HG03095 (cell line): ENCODE measurements at regions not wholly inside any gene's neighbourhood (a gene's known extent, or its start where the extent isn't known, plus 50 kb on each side); places are given as distances from the start of the nearest gene placed in this dataset.

ENCODE experiments used
- ATAC-seq: cut with Tn5 transposase; IDR thresholded peaks from one replicate; pipeline ENCODE4 v1.9.1; 2021; ENCODE audit warnings: moderate library complexity; ENCODE audit not compliant: unreplicated experiment

DNA sequence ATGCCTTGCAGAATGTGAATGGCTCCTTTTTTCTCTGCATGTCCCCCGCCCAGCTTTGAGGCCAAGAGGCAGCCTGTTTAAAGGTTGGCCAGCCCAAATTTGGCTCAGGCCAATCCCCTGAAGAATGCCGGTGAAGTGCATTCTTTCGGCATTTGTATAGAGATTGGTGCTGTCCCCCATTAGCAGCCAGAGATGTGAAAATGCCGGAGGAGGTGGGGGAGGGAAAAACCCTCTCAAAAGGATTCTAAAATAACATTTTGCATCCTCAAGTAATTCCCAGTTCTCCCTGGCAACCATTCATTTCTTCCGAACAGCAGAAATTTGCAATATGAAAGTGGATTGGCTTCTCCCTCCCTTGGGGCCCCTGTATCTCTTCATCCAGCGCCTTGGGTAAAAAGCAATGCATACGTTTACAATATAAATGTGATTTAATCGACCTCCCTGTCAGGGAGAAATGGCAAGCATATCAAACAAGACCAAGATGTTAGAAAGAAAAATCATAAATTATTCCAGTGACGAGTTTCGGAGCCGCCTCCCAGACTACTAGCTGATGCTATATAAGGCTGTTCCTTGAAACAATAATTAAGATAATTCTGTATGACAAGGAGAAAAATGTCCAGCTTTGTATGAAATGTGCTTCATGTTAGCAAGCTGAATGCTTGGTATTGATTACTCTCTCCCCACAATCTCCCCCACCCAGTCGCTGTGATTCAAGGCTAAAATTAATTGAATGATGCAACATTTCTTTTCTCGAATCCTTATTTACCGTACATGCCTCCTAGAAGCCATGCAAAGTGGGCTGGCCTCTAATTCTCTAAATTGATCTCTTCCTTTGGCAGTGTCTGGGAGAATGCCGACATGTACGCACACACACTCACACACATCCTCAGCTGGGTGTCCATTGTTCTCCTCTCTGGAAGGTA is 323.7 kb downstream of the RPS24 start:
- no peak for ATAC-seq

DNA sequence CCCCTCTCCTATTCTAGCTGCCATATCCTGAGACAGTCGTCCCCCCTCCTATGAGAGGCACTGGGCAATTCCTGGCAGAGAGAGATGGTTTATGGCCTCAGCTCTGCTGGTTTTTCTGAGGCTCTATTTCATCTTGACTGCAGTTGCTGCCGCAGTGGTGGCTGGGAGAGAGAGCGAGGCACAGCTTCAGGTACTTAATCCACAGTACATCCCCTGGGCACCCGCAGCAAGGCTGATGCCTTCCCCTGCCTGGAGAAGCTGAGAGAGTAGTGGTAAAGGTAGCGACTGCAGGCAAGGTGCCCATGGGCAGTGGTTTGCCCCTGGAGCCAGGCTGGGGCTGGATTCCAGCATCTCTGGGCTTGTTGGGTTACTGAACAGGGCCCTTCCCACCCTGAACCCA is 324.7 kb downstream of the RPS24 start:
- no peak for ATAC-seq

DNA sequence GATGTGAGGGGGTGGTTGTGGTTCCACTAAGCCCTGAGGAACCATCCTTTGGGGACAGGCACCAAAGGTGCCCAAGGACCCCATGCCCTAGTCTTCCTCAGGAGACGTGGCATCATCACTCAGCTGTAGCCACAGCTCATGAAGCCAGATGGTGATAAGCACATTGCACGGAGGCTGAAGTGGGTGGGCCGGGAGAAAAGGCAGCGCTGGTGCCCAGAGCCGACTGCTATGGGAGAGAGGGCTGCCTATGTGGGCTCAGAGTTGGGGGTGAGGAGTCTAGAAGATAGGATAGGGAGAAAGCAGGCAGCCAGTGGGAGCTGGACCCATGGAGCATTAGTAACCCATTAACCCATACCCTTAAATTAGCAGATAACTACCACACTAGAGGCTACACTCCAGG is 325.3 kb downstream of the RPS24 start:
- ATAC-seq, result no peak

DNA sequence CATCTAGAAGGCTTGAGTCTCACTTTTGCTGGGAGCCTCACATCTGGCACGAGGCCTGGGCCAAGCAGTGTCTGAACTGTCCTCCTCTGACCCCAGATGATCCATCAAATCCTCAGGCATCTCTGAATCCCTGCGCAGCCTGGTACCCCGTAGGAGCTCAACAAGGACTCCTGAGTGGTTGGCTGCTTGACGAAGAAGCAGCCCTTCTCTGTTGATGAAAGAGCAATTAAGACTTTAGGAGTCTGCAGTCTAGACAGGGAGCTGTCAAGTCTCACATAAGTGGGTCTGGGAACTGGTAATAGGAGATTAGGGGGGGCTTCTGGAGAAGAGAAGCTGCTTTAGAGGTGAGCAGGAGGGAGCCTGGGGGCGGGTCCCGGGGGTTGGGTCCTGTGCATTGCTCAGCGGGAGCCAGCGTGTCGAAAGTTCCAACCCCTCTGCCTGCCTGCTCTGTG is 326.0 kb downstream of the RPS24 start:
- no peak for ATAC-seq

DNA sequence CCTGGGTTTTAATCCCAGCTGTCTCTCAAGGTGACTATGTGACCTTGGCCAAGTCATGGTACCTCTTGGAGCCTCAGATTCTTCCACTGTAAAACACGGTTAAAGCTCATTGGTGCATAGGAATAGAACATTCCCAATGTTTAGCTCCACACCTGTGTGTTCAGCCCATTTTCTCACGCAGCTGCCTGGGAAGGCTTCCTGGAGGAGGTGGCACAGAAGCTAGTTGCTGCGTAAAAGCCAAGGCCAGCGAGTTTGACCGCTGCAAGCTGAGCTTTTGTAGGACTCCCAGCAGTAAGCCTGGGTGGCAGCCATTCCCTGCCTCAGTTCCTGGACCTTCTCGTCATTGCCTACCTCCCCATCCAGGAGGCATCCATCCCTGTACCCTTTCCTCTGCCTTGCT is 326.6 kb downstream of the RPS24 start:
- ATAC-seq, result no peak

DNA sequence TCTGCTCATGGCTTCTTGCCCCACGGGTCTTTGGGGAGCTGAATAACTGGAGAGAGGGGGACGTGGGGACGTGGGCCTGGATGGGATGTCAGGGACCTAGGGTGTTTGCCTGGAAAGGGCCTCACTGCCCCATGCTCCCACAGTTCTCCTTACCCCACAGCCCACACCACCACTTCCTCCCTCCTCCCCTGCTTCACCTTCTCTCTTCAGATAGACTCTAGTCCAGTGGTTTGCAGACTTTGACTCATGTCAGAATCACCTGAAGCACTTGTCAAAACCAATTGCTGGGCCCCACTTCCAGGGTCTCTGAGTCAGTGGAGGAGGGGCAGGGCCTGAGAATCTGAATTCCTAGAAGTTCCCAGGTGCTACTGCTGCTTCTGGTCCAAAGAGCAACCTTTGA is 327.4 kb downstream of the RPS24 start:
- ATAC-seq, result no peak

DNA sequence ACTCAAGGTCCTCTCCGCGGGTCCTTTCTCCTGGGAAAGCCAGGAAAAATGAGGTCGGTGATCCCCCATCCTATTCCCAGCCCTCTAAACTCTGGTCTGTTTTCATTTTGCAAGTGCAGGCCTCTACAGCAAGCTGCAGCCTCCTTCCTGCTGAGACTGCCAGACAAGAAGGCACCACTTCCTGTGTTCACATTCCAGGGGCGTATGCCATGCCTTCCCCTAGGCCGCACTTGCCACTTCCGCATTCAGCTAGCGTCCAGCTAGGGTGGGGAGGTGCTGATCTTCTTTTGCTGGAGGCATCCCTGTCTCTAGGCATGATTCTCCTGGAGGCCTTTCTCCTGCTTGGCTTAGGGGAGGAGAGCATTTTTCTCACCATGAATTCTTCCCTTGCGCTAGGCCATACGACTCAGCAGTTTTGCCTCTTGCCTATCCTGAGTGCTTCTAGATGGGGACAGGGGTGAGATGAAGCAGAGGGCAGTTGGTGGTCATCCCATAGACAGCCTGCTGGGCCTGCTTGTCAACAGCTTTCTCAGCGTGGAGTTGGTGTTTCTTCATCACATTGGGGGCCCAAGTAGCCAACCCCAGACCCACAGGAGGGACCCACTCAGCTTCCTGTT is 328.9 kb downstream of the RPS24 start:
- no peak for ATAC-seq

DNA sequence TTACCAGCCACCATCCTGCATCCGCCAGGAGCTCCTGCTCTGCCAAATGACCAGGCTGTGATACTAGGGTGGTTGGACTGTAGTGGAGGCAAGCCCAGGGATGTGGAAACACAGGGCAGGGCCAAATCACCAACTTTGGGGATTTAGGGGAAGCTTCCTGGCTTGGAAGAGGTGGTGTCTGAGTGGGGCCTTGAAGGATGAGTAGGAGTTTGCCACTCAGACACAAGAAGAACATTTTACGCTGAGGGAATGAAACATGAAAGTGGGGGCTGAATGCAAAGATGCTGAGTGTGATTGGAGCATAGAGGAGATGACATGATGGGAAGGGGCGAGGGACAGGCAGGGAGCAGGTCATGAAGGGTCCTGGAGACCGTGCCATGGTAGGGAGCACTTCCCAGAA is 329.5 kb downstream of the RPS24 start:
- no peak for ATAC-seq

DNA sequence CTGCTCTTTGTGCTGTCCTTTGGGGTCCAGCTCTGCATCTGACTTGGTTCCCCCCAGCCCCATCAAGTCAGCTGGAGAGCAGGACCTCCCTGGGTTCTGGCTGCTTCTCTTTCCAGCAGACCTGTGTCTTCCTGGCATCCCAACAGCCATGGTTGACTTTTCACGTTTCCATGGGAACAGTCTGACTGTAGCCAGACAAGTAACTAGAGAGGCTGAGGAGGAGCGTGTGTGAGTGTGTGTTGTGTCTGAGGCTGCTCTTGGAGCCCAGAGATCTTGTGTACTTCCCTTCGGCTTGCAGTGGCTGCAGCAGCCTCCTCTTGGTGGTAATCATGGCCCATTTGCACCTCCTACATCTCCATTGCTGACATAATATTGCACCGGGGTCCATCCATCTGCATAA is 332.0 kb downstream of the RPS24 start:
- no peak for ATAC-seq

DNA sequence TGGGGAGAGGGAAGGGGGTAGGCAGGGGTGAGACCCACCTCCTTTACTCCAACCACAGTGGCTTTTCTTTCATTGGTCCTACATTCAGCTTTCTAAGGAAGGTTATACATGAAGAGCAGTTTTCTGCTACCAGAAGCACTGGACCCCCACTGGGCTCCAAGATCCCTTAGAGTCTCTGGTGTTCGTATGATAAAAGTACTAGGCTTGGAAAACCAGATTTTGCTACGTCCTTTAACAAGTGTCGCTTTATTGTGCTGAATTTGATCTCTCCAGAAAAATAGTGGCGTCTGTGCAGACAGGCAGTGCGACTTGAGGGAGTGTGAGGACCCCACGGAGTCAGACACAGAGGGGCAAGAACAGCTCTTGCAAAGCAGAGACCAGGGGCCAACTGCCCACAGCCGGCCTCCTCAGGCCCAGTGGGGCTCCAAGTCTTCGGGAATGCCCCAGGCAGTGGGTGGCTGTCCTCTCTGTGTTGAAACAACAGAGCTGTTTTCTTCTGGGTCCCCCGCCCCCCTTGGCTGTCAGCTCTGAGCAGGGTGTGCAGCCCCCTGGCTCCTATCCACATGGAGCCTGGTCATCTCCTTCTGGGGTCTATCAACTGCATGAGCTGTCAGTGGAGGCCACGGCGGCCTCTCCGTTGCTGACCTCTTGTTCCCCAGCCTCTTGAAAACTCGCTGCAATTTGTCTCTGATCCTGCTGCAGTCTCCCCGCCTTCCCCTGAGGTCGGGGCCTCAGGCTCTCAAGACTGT is 333.2 kb downstream of the RPS24 start:
- no peak for ATAC-seq

DNA sequence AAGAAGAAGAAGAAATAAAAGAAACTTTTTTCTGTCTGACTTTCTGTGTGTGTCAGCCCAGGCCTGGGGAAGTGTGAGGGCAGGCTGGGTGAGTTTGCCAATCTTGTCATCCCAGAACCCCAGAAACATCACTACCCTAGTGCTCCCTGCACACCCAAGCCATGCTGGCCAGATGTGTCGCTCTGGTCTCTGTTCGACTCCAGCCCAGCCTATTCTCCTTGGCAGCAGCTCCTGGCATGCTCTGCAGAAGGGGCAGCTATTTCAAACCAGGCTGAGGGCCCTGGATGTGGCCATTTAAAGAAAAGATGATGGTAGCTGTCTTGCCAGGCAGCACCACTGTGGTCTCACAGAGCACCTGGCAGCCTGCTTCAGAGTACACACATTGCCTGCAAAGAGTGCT is 334.1 kb downstream of the RPS24 start:
- ATAC-seq, result no peak

DNA sequence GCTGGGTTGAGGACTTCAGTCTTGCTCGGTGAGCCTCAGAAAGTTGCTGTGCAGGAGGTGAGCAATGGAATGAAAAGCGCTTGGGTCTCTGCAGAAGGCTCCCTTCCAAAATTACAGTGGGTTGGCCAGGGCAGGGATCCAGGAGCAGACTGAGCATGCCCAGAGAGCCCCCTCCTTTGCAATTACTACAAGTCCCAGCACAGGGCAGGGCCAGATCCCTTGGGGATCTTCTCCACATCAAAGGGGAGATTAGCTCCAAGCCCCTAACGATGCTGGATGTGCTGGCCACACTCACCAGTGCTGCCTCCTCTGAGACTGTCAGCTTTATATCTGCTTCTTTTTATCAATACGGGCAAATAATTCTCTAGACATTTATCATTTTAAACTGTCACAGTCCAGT is 337.5 kb downstream of the RPS24 start:
- no peak for ATAC-seq

DNA sequence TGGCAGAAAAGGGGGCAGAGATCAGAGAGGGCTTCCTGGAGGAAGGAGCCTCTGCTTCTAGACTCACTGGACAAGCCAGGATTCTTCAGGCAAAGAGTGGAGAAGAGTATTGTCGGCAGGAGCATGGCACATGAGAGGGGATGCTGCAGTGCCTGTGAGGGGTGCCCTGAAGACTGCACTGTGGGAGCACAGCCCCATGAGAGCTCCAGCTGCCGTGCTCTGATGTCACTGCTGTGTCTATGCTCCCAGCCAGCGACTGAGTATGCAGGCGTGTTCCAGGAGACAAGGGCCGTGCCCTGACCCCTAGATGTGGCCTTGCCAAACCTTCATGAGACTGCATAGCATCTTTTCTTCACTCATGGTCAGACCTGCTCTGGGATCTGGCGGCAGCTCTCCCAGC is 339.1 kb downstream of the RPS24 start:
- ATAC-seq, result no peak

DNA sequence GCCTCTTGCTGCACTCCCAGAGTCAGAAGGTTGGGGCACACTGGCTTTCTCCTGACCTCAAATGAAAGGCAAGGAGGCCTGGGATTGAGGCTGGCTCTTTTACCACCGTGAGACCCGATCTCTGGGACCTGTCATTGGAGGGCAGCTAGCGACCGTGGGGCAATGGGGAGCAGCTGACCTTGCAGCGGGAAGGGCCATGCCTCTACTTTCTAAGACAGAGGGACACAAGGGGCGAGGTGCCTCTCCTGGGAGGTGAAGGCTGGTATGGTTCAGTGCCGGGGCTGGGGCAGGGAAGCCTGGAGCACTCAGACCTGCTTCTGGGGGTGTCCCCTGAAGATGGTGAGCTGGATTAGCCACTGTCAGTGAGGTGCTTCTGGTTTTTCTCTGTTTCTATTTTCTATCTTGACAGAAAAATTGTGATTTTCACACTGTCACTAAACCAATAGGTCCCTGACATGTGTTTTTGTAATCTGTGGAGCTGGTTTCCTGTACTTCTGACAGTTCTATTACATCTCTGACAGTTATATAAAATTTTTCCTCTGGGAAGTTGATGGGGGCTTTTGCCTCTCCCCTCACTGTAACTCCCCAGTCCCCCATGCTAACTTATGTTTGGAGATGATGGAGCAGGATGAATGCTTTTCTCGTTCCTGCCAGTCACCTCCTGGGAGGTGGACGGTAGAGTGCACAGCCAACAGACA is 340.8 kb downstream of the RPS24 start:
- no peak for ATAC-seq

DNA sequence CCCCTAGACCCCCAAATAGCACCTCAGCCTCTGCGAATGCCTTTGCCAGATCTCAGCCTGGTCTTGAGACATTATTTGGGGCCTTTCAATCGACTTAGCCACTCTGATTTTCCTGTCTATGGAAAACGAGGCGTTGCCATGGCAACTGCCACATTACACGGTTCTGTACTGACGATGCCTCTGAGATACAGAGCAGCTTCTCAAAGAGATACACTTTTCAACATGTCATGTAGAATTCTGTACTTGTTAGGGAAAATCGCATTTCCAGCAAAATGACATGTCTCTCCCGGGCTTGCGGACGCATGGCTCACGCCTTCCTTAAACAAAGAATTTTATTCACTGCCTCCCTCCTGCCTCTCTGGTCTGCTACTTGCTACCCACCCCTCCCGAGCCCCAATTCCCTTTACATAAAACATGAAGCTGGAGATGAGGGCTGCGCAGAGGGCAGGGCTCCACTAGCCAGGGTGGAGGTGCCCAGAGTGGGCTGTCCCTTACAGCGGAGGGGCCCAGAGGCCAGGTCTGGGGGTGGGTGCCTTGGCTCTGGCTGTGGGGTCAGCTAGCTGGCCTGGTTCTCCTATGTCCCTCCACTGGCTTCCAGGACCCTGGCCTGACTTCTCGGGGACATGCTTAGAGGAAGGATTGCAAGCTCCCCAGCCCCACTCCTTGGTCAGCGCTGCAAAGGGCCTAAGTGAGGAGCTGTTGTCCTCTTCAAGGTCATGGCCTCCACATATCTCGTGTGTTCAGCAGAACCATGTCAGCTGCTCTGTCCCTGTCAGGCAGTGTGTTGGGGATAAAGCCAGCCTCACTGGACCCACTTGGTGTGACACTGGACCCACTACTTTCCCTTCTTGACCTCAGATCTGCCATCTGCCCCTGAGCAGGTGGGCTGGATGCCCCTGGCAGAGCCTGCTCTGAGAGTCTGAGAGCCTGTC is 342.5 kb downstream of the RPS24 start:
- no peak for ATAC-seq

DNA sequence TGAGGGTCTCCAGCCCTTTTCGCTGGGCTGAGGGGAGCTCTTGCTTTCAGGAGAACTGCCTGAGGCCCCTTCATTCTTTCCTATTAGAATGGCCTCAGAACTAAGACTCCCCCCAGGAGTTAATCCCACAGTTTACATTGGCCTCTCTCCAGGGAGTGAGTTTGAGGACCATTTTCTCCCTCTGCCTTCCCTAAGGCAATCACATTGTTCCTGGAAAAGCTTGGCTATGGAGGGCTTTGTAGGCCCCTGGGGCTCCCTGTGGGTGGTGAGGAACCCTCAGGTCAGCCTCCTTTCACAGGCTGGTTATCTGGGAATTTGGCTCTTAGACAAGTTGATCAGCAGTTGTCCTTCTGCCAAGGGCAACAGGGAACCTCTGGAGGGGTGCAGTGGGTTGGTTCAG is 343.7 kb downstream of the RPS24 start:
- ATAC-seq, result no peak

DNA sequence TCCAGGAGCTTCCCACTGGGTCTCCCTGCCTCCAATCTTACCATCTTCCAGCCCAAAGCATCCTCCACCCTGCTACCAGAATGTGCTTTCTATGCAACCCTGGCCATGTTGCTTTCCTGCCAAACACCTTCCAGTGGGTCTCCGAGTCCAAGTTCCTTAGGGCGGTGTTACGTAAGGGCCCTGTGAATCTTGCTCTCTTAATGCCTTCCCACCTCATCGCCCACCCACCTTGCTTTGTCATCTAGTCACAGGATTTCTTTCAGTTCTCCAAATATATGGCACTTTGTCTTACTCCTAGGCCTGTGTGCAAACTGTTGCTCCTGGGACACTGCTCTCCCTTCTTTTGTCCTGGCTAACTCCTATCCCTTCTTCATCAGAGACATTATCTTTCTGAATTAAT is 344.5 kb downstream of the RPS24 start:
- no peak for ATAC-seq

DNA sequence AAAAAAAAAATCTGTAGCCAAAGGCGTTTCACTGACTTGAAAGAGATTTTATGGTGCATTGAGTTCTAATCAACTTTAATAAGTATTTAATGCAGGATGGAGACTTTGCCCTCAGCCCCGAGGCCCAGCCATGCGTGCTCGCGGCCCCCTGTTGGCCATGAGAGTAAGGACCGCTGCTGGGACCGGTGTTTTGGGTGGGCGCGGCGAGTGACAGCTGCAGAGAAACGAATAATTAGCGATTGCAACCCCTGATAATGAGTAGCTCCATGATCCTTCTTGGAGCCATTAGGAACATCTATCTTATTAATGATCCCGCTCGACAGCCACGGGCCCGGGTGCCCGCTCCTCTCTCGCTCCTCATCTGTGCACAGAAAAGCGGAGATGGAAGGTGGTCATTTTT is 347.4 kb downstream of the RPS24 start:
- ATAC-seq, result no peak

DNA sequence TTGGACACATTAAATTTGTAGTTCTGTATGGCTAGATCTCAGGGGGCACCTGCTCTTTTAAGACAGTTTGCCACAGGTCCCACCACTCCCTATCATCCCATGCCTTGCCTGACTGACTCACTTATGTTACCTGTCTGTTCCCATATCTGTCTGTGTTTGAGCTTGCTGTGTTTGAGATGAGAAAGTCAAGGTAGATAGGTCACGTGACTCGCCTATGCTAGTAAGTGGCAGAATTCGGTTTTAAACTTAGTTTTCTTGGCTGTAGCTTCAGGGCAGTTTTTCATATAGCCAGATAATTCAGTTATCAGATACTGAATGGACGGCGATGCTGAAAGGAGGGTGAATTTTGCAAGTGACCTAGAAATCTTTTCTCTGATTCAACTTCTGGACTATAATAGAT is 348.4 kb downstream of the RPS24 start:
- ATAC-seq, result no peak

DNA sequence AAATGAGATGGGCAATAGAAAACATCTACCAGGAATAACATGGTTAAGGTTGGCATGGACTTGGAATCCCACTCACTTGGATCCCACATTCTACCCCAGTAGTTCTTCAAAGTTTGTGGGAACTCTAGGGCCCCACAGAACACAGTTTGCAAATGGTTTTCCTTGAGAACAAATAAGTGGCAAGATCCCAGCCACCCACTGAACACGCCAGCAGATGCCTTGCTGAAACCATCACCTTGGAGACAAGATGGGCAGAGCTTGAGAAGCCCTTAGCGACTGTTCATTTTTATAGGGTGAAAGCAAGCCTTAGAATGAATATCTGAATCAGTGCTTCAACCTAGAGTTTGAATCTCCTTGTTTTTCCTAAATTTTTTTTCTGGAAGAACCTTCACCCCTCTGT is 349.1 kb downstream of the RPS24 start:
- no peak for ATAC-seq
